HG02571 (cell line): ENCODE measurements at regions not wholly inside any gene's neighbourhood (a gene's known extent, or its start where the extent isn't known, plus 50 kb on each side); places are given as distances from the start of the nearest gene placed in this dataset.
"Not testable (repeated sequence)": the region's sequence is repeated elsewhere in the genome, so short reads cannot be mapped to it uniquely, and the experiment has no call there.

Source experiments
- ATAC-seq: cut with Tn5 transposase; IDR thresholded peaks from one replicate; pipeline ENCODE4 v1.9.1; 2021; ENCODE audit warnings: mild to moderate bottlenecking, moderate library complexity; ENCODE audit not compliant: unreplicated experiment

- ATAC-seq, result no peak
These were observed 105.4 kb upstream of the ANKRD28 start for GRCh38 chr3:15903164-15903563.

DNA sequence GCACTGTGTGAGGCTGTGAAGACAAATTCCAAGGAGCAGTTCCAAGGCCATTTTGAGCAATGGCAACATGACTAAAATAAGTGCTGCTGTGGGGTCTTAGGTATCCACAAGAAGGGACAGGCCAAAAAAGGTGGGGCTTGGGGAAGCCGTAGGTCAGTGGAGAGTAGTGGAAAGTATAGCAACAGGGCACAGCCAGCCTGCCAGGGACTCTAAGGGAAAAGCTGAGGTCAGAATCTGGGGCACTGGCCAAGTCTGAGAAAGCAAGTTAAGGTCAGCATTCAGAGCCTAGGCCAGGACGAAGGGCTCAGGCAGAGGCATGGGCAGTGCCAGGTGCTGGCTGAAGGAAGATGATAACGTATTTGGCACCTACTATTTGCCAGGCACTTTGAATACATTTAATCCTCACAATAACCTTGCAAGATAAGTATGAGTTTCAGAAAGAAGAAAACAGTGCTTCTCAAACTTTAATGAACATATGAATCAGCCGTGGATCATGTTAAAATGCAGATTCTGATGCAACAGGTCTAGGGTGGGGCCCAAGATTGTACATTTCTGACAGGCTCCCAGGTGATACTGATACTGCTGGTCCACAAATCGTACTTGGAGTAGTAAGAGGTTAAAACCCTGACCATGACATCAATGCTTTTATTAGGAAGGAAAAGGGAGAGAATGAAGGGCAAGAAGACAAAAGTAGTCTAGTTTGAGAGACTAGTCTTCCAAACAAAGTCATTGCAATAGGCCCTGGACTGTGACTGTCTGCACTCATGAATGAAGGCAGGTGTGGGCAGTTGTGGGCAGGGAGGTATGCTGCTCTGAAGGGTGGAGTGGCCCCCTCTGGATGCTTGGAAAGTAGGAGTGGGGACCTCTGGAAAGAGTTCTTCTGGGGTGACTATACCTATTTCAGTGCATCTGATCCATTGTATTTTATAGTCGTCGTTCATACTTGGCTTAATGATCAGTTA lies 106.3 kb upstream of the ANKRD28 start:
- no peak for ATAC-seq

GRCh38 chr3:15905041-15905440 lies 107.3 kb upstream of the ANKRD28 start:
- no peak for ATAC-seq

DNA sequence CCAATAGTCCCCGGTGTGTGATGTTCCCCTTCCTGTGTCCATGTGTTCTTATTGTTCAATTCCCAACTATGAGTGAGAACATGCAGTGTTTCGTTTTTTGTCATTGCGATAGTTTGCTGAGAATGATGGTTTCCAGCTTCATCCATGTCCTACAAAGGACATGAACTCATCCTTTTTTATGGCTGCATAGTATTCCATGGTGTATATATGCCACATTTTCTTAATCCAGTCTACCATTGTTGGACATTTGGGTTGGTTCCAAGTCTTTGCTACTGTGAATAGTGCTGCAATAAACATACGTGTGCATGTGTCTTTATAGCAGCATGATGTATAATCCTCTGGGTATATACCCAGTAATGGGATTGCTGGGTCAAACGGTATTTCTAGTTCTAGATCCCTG lies 109.6 kb upstream of the ANKRD28 start:
- not testable (repeated sequence) for ATAC-seq

GRCh38 chr3:15918988-15919387 lies 121.2 kb upstream of the ANKRD28 start:
- no peak for ATAC-seq

DNA sequence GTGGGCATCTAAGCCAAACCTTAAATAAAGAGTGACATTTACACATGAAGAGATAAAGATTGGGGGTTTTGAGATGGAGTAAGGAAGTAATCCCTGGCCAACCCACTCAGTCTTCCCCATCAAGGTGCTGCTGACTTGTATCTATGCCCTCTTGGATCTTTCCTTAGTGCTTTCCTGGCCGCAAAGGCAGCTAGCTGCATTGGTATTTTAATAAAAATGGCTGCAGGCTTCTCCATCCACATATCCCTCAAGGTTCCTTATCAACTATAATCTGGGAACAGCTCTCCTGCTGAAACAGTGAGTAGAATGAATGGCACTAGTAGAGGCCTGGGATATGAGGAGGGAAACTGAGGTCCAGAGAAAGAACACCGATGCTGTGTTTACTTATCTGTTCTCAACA lies 122.2 kb upstream of the ANKRD28 start:
- ATAC-seq, result no peak

GRCh38 chr3:15923640-15924405 lies 126.0 kb upstream of the ANKRD28 start:
- no peak for ATAC-seq

DNA sequence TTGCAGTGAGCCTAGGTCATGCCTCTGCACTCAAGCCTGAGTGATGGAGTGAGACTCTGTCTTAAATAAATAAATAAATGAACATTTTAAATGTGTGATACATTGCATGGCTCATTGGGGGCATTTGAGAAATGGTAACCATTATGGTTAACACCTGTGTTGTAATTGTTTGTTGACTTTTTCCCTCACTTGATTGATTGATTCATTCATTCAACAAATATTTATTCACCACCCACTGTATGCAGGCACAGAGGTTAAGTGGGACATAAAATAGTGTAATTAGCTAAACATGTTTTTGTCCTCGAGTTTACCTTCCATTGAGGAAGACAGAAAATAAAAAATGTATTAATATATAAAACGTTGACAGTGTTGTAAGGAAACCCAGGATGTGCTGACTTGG lies 127.1 kb upstream of the ANKRD28 start:
- no peak for ATAC-seq

DNA sequence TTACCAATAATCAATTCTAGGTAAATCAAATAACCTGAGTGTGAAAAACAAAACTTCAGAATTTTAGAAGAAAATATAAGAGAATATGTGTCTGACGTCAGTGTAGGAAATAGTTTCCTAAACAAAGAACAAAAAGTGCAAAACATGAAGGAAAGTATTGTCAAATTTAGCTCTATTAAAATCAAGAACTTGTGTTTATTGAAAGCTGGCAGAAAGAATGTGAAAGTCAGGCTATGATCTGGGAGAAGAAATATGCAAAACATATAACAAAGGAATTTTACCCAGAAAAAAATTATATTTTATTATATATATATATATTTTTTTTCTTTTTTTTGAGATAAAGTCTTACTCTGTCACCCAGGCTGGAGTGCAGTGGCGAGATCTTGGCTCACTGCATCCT lies 129.1 kb upstream of the ANKRD28 start:
- ATAC-seq, result no peak

GRCh38 chr3:15927969-15928368 lies 130.2 kb upstream of the ANKRD28 start:
- no peak for ATAC-seq

DNA sequence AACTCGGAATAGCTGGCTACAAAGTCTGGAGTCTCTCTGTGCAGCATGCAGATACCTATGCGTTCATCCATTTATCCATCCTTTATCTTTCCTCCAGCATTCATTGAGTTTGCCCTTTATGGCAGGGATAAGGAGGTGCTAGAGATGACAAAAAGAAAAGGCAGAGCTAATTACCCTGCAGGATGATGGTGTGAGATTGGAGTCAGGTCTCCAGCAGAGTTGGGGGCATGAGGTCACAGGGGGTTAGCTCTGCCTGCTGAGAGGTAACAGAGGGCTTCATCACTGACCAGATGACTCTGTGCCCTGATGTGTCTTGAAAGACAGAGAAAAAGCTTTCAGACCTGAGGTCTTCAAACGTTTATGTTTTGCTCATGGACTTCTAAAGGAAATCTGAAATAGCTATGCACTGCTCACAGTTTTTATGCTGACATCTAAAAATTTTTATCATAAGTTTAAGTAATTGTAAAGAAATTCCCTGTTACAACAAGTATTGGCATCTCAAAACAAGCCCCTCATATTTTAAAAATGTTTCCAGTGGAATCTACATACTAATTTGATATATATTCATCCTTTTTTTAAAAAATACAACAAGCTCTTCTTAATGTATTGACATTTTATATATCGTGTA lies 132.3 kb upstream of the ANKRD28 start:
- ATAC-seq, result no peak

- no peak for ATAC-seq
These were observed 134.8 kb upstream of the ANKRD28 start for GRCh38 chr3:15932348-15933300.

- no peak for ATAC-seq
These were observed 135.8 kb upstream of the ANKRD28 start for GRCh38 chr3:15933439-15934139.

GRCh38 chr3:15934389-15935195 lies 136.8 kb upstream of the ANKRD28 start:
- no peak for ATAC-seq

- no peak for ATAC-seq
These were observed 138.5 kb upstream of the ANKRD28 start for GRCh38 chr3:15936312-15936711.

GRCh38 chr3:15940641-15941040 lies 142.9 kb upstream of the ANKRD28 start:
- no peak for ATAC-seq

DNA sequence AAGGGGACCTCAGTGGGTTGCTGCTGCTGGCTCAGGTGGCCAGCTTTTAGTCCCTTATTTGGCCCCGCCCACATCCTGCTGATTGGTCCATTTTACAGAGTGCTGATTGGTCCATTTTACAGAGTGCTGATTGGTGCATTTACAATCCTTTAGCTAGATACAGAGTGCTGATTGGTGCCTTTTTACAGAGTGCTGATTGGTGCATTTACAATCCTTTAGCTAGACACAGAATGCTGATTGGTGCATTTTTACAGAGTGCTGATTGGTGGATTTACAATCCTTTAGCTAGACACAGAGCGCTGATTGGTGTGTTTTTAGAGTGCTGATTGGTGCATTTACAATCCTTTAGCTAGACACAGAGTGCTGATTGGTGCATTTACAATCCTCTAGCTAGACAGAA lies 143.7 kb upstream of the ANKRD28 start:
- ATAC-seq, result not testable (repeated sequence)

DNA sequence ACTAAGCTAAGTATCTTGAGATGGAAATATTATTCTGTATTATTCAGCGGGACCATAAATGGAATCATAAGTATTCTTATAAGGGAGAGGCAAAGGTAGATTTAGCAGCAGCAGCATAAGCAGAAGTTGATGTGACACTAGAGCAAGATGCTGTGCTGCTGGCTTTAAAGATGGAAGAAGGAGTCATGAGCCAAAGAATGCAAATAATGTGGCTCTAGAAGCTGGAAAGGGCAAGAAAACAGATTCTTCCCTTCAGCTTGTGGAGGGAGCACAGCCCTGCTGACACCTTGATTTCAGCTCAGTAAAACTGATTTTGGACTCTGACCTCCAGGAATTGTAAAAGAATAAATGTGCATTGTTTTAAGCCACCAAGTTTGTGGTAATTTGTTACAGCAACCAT lies 144.2 kb upstream of the ANKRD28 start:
- no peak for ATAC-seq

DNA sequence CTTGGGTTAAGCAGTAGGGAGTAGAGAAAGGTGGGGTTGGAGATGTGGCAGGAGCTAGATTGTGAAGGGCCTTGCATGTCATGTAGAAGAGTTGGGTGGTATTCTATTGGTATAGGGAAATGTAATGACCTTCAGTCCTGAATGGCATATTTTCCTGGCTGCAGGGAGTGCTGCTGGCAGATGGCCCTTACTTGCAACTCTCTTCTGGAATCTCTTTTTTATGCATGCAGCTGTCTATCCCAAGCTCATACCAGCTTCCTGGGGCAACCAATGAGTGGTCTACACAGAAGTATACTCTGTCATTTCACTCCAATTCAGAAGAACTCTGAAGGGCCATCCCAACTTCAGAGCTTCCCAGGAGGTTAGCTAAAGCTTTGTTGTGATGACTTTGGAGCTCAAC lies 144.7 kb upstream of the ANKRD28 start:
- no peak for ATAC-seq
